ENCODE measurements at regions not wholly inside any gene's neighbourhood (a gene's known extent, or its start where the extent isn't known, plus 50 kb on each side); places are given as distances from the start of the nearest gene placed in this dataset.
A peak's percentile ranks its signal among the peaks of the same experiment; 100 is the strongest.

- TF ChIP-seq ZNF18 (tag by site-specific recombination; IDR thresholded peaks at IDR 0.05): no peak
- TF ChIP-seq CTCF (tag by site-specific recombination; IDR thresholded peaks at IDR 0.05): no peak
- TF ChIP-seq EGR2 (tag by site-specific recombination; IDR thresholded peaks at IDR 0.05; ENCODE audit: low read depth): no peak
- no peak for TF ChIP-seq TCF7L2 (IDR thresholded peaks at IDR 0.05; ENCODE audit: borderline replicate concordance, low read depth, low read length)
- TF ChIP-seq ZNF2 (tag by site-specific recombination; IDR thresholded peaks at IDR 0.05): no peak
- no peak for TF ChIP-seq PATZ1 (tag by site-specific recombination; IDR thresholded peaks at IDR 0.05)
- no peak for TF ChIP-seq ZNF19 (tag by site-specific recombination; IDR thresholded peaks at IDR 0.05; ENCODE audit: low read depth)
- peak; percentile 80 for TF ChIP-seq ZNF335 (tag by site-specific recombination; conservative IDR thresholded peaks at IDR 0.05)
- no peak for TF ChIP-seq ZNF558 (tag by site-specific recombination; IDR thresholded peaks at IDR 0.05)
- no peak for TF ChIP-seq ZEB2 (tag by site-specific recombination; IDR thresholded peaks at IDR 0.05)
- no peak for TF ChIP-seq ZBTB7A (tag by site-specific recombination; IDR thresholded peaks at IDR 0.05; ENCODE audit: low read depth)
- no peak for TF ChIP-seq SALL2 (tag by site-specific recombination; IDR thresholded peaks at IDR 0.05; ENCODE audit: borderline replicate concordance)
- no peak for TF ChIP-seq ZNF580 (tag by site-specific recombination; IDR thresholded peaks at IDR 0.05)
These were observed 341.7 kb downstream of the C16orf95 start for GRCh38 chr16:86975445-86975844.
